Stimulated activated CD4-positive, alpha-beta T cell treated with anti-CD3 and anti-CD28 coated beads, Interleukin-4, amount 100 ng/mL, for 4 hours (primary cell): ENCODE measurements at regions not wholly inside any gene's neighbourhood (a gene's known extent, or its start where the extent isn't known, plus 50 kb on each side); places are given as distances from the start of the nearest gene placed in this dataset.
"Not testable (repeated sequence)": the region's sequence is repeated elsewhere in the genome, so short reads cannot be mapped to it uniquely, and the experiment has no call there.

Experiments
- DNase-seq, 2 experiments: peaks; one replicate each; pipeline ENCODE4 v3.0.0-alpha.2; 2020

GRCh38 chr3:22843854-22844253, 359.3 kb upstream of the UBE2E2 start:
- DNase-seq, result no peak

- no peak for DNase-seq
Measured at GRCh38 chr3:22846566-22846965, 356.6 kb upstream of the UBE2E2 start.

GRCh38 chr3:22849583-22849982, 353.5 kb upstream of the UBE2E2 start:
- DNase-seq, result not testable (repeated sequence)

GRCh38 chr3:22856811-22857210, 346.3 kb upstream of the UBE2E2 start:
- no peak for DNase-seq

- DNase-seq, result no peak
Measured at GRCh38 chr3:22858486-22858885, 344.6 kb upstream of the UBE2E2 start.

- DNase-seq, result no peak
Measured at GRCh38 chr3:22859618-22860017, 343.5 kb upstream of the UBE2E2 start.

GRCh38 chr3:22861426-22861825, 341.7 kb upstream of the UBE2E2 start:
- no peak for DNase-seq

- no peak for DNase-seq
Measured at GRCh38 chr3:22862111-22862510, 341.0 kb upstream of the UBE2E2 start.

- DNase-seq, result not testable (repeated sequence)
Measured at GRCh38 chr3:22882834-22883233, 320.3 kb upstream of the UBE2E2 start.

GRCh38 chr3:22885039-22885438, 318.1 kb upstream of the UBE2E2 start:
- no peak for DNase-seq

GRCh38 chr3:22885574-22886341, 317.4 kb upstream of the UBE2E2 start:
- no peak for DNase-seq

GRCh38 chr3:22886439-22887068, 316.6 kb upstream of the UBE2E2 start:
- DNase-seq, result no peak

- DNase-seq, result no peak
Measured at GRCh38 chr3:22887664-22888291, 315.3 kb upstream of the UBE2E2 start.

- no peak for DNase-seq
Measured at GRCh38 chr3:22893101-22893500, 310.0 kb upstream of the UBE2E2 start.

GRCh38 chr3:22893644-22894325, 309.3 kb upstream of the UBE2E2 start:
- DNase-seq, result no peak

GRCh38 chr3:22894865-22895264, 308.3 kb upstream of the UBE2E2 start:
- no peak for DNase-seq

- DNase-seq, result no peak
Measured at GRCh38 chr3:22895671-22896070, 307.5 kb upstream of the UBE2E2 start.

- no peak for DNase-seq
Measured at GRCh38 chr3:22898558-22898957, 304.6 kb upstream of the UBE2E2 start.

GRCh38 chr3:22899441-22899840, 303.7 kb upstream of the UBE2E2 start:
- DNase-seq, result no peak

GRCh38 chr3:22900296-22900695, 302.8 kb upstream of the UBE2E2 start:
- no peak for DNase-seq

GRCh38 chr3:22901684-22902083, 301.4 kb upstream of the UBE2E2 start:
- DNase-seq, result no peak

- no peak for DNase-seq
Measured at GRCh38 chr3:22907161-22907780, 295.9 kb upstream of the UBE2E2 start.

- no peak for DNase-seq
Measured at GRCh38 chr3:22907796-22908195, 295.3 kb upstream of the UBE2E2 start.
